C4-2B (cell line): ENCODE measurements at regions not wholly inside any gene's neighbourhood (a gene's known extent, or its start where the extent isn't known, plus 50 kb on each side); places are given as distances from the start of the nearest gene placed in this dataset.

ENCODE experiments used
- ZFX ChIP-seq: fragments of 450-650 bp; IDR thresholded peaks from 2 replicates; pipeline ENCODE4 v1.6.1; 2017
- TF ChIP-seq, protein P1 (sequence below): fragments of 450-650 bp; conservative IDR thresholded peaks from 2 replicates; pipeline ENCODE4 v1.5.1; 2017; ENCODE audit warnings: mild to moderate bottlenecking

DNA sequence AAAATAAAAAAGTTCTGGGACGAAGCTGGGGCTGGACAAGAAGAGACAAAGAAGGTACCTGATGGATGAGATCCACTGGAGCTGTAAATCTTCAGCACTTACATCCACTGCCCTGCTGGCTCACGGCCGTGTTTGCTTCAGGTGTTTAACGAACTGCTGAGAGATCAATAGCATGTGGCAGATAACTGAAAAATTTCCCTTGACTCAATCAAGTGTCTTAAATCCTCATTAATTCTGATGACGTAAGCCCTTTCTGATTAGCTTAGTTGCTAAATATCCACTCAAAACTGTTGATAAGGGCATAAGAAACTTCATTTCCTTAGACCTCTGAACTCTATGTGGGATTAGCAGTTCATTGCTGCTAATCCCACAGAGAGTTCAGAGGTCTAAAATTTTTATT lies 354.2 kb upstream of the HS3ST1 start:
- TF ChIP-seq, protein P1, sequence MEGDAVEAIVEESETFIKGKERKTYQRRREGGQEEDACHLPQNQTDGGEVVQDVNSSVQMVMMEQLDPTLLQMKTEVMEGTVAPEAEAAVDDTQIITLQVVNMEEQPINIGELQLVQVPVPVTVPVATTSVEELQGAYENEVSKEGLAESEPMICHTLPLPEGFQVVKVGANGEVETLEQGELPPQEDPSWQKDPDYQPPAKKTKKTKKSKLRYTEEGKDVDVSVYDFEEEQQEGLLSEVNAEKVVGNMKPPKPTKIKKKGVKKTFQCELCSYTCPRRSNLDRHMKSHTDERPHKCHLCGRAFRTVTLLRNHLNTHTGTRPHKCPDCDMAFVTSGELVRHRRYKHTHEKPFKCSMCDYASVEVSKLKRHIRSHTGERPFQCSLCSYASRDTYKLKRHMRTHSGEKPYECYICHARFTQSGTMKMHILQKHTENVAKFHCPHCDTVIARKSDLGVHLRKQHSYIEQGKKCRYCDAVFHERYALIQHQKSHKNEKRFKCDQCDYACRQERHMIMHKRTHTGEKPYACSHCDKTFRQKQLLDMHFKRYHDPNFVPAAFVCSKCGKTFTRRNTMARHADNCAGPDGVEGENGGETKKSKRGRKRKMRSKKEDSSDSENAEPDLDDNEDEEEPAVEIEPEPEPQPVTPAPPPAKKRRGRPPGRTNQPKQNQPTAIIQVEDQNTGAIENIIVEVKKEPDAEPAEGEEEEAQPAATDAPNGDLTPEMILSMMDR: no peak
- no peak for TF ChIP-seq ZFX
